Vagina (tissue), 2 donors: ENCODE measurements at regions not wholly inside any gene's neighbourhood (a gene's known extent, or its start where the extent isn't known, plus 50 kb on each side); places are given as distances from the start of the nearest gene placed in this dataset.

Experiments
- CTCF ChIP-seq, 3 experiments: fragments of 450-650 bp in 2 of 3; fragments of 200-600 bp in 1 of 3; sonication (generic) in 1 of 3; IDR thresholded peaks; one replicate each; pipeline ENCODE4 v1.5.1; 2017 to 2019; ENCODE audit warnings: antibody characterized with exemption in 3 of 3, mild to moderate bottlenecking in 2 of 3, moderate library complexity in 2 of 3
- POLR2A ChIP-seq, 2 donors: fragments of 450-650 bp; IDR thresholded peaks; one replicate each; pipeline ENCODE4 v1.6.1; 2017; ENCODE audit warnings: antibody characterized with exemption in 2 of 2, mild to moderate bottlenecking in 2 of 2, moderate library complexity in 2 of 2

- TF ChIP-seq CTCF (IDR thresholded peaks at IDR 0.05): no peak
- no peak for TF ChIP-seq POLR2A (IDR thresholded peaks at IDR 0.05)
Observed at GRCh38 chr3:17974206-17974841, 231.9 kb upstream of the TBC1D5 start.
